ENCODE measurements at regions not wholly inside any gene's neighbourhood (a gene's known extent, or its start where the extent isn't known, plus 50 kb on each side); places are given as distances from the start of the nearest gene placed in this dataset.

- no peak for TF ChIP-seq FOXM1 (IDR thresholded peaks at IDR 0.05; ENCODE audit: borderline replicate concordance)
- no peak for TF ChIP-seq L3MBTL2 (conservative IDR thresholded peaks at IDR 0.05)
- TF ChIP-seq TARDBP (IDR thresholded peaks at IDR 0.05), result no peak
- no peak for TF ChIP-seq BHLHE40 (IDR thresholded peaks at IDR 0.05; ENCODE audit: borderline replicate concordance)
- no peak for TF ChIP-seq CTBP1 (IDR thresholded peaks at IDR 0.05; ENCODE audit: borderline replicate concordance)
- no peak for TF ChIP-seq NFRKB (IDR thresholded peaks at IDR 0.05)
- no peak for TF ChIP-seq FOXA1 (IDR thresholded peaks at IDR 0.05)
- TF ChIP-seq SUZ12 (IDR thresholded peaks at IDR 0.05), result no peak
These were observed 69.2 kb upstream of the MYO10 start for GRCh38 chr5:17005107-17005828.

Data from HEK293T (cell line).